Globus pallidus (tissue), 1 donor: ENCODE measurements at regions not wholly inside any gene's neighbourhood (a gene's known extent, or its start where the extent isn't known, plus 50 kb on each side); places are given as distances from the start of the nearest gene placed in this dataset.
"Not testable (repeated sequence)": the region's sequence is repeated elsewhere in the genome, so short reads cannot be mapped to it uniquely, and the experiment has no call there.

ENCODE experiments used
- DNase-seq: peaks from one replicate; pipeline ENCODE4 v3.0.0-alpha.2; 2015; ENCODE audit warnings: low spot score

GRCh38 chr4:112005027-112005426, 140.2 kb upstream of the FAM241A start:
- no peak for DNase-seq

GRCh38 chr4:112007391-112007790, 137.9 kb upstream of the FAM241A start:
- no peak for DNase-seq

GRCh38 chr4:112015960-112016359, 129.3 kb upstream of the FAM241A start:
- no peak for DNase-seq

GRCh38 chr4:112023402-112023950, 121.8 kb upstream of the FAM241A start:
- no peak for DNase-seq

GRCh38 chr4:112026058-112026457, 119.2 kb upstream of the FAM241A start:
- DNase-seq = no peak

- DNase-seq = no peak
Measured at GRCh38 chr4:112029771-112030171, 115.5 kb upstream of the FAM241A start.

- peak; percentile 50 for DNase-seq
Measured at GRCh38 chr4:112031712-112032328, 113.4 kb upstream of the FAM241A start.

- DNase-seq = no peak
Measured at GRCh38 chr4:112036886-112037285, 108.4 kb upstream of the FAM241A start.

GRCh38 chr4:112038861-112039260, 106.4 kb upstream of the FAM241A start:
- no peak for DNase-seq

- not testable (repeated sequence) for DNase-seq
Measured at GRCh38 chr4:112049119-112049518, 96.1 kb upstream of the FAM241A start.

GRCh38 chr4:112053825-112054350, 91.4 kb upstream of the FAM241A start:
- no peak for DNase-seq

- DNase-seq = no peak
Measured at GRCh38 chr4:112055100-112055499, 90.2 kb upstream of the FAM241A start.

- no peak for DNase-seq
Measured at GRCh38 chr4:112057470-112057869, 87.8 kb upstream of the FAM241A start.

- DNase-seq = no peak
Measured at GRCh38 chr4:112058433-112058832, 86.8 kb upstream of the FAM241A start.

- peak; percentile 6 for DNase-seq
Measured at GRCh38 chr4:112060212-112060611, 85.0 kb upstream of the FAM241A start.

- no peak for DNase-seq
Measured at GRCh38 chr4:112061207-112061817, 83.9 kb upstream of the FAM241A start.

GRCh38 chr4:112063260-112063659, 82.0 kb upstream of the FAM241A start:
- DNase-seq = no peak

- no peak for DNase-seq
Measured at GRCh38 chr4:112069110-112069509, 76.1 kb upstream of the FAM241A start.

- DNase-seq = no peak
Measured at GRCh38 chr4:112073181-112073580, 72.1 kb upstream of the FAM241A start.

GRCh38 chr4:112075129-112075753, 70.0 kb upstream of the FAM241A start:
- DNase-seq = peak; percentile 16

GRCh38 chr4:112075906-112076305, 69.3 kb upstream of the FAM241A start:
- no peak for DNase-seq

GRCh38 chr4:112076919-112077608, 68.2 kb upstream of the FAM241A start:
- no peak for DNase-seq
